IMR-90 (cell line): ENCODE measurements at regions not wholly inside any gene's neighbourhood (a gene's known extent, or its start where the extent isn't known, plus 50 kb on each side); places are given as distances from the start of the nearest gene placed in this dataset.

ENCODE experiments used
- ATAC-seq: fragments of 200-7000 bp; cut with Tn5 transposase; 2 replicates; pipeline ENCODE4 v1.9.1; 2020; ENCODE audit warnings: low read depth, mild to moderate bottlenecking, moderate library complexity
- BruUV-seq: library from RNA; stranded (reverse); fragments of 400-500 nt; replicated peaks from 2 replicates; lab custom pipeline; 2021; lab: Mats Ljungman, UMichigan
- CTCF ChIA-PET: fragments of 300-600 bp; formaldehyde crosslinking; extraction: SDS; loops from one replicate; lab custom pipeline; 2021; ENCODE audit warnings: antibody characterized with exemption; lab: Yijun Ruan, JAX
- POLR2A ChIA-PET: fragments of 300-600 bp; sonication (Branson Sonifier 250); formaldehyde crosslinking; loops from one replicate; lab custom pipeline; 2022; ENCODE audit warnings: antibody characterized with exemption; ENCODE audit not compliant: unreplicated experiment; lab: Charles Lee
- DNase-seq: peaks from one replicate; pipeline ENCODE4 v3.0.0; 2013
- H2AFZ ChIP-seq: replicated peaks from 2 replicates; pipeline ENCODE3; 2013; ENCODE audit warnings: low read length, mild to moderate bottlenecking; ENCODE audit not compliant: poor library complexity
- H2AK5ac ChIP-seq: 2 replicates; pipeline ENCODE4 v1.6.1; 2013; ENCODE audit warnings: low read depth, low read length, inconsistent platforms
- H2AK9ac ChIP-seq: replicated peaks from 2 replicates; pipeline ENCODE3; 2013; ENCODE audit warnings: mild to moderate bottlenecking, low read depth, low read length, moderate library complexity; ENCODE audit not compliant: poor library complexity
- H2BK120ac ChIP-seq: 2 replicates; pipeline ENCODE4 v1.6.1; 2013; ENCODE audit warnings: low read depth, low read length, inconsistent platforms
- H2BK15ac ChIP-seq: 3 replicates; pipeline ENCODE4 v1.6.1; 2013; ENCODE audit warnings: low read depth, low read length, inconsistent platforms
- H2BK20ac ChIP-seq: 2 replicates; pipeline ENCODE4 v1.6.1; 2013; ENCODE audit warnings: low read depth, mild to moderate bottlenecking, inconsistent platforms, low read length, moderate library complexity
- H2BK5ac ChIP-seq: 2 replicates; pipeline ENCODE4 v1.6.1; 2013; ENCODE audit warnings: mild to moderate bottlenecking, low read depth, low read length, inconsistent platforms; ENCODE audit not compliant: poor library complexity, severe bottlenecking
- H3K14ac ChIP-seq: replicated peaks from 2 replicates; pipeline ENCODE4 v1.6.1; 2013; ENCODE audit warnings: low read depth, low read length, inconsistent platforms
- H3K18ac ChIP-seq: 2 replicates; pipeline ENCODE4 v1.6.1; 2013; ENCODE audit warnings: low read depth, low read length, control low read depth
- H3K23ac ChIP-seq: 2 replicates; pipeline ENCODE4 v1.6.1; 2013; ENCODE audit warnings: low read depth, low read length, inconsistent platforms
- H3K27ac ChIP-seq: 2 replicates; pipeline ENCODE4 v1.5.1; 2013; ENCODE audit warnings: mild to moderate bottlenecking, control low read depth, low read length; ENCODE audit not compliant: insufficient read depth
- H3K27me3 ChIP-seq: 2 replicates; pipeline ENCODE4 v1.6.1; 2013; ENCODE audit warnings: low read length; ENCODE audit not compliant: control insufficient read depth, insufficient read depth
- H3K36me3 ChIP-seq: 2 replicates; pipeline ENCODE4 v1.6.1; 2013; ENCODE audit warnings: low read length, mixed read lengths; ENCODE audit not compliant: control insufficient read depth, insufficient read depth
- H3K4ac ChIP-seq: 2 replicates; pipeline ENCODE4 v1.6.1; 2013; ENCODE audit warnings: low read depth, low read length, inconsistent platforms
- H3K4me1 ChIP-seq: 2 replicates; pipeline ENCODE4 v1.6.1; 2013; ENCODE audit warnings: low read length, mixed read lengths; ENCODE audit not compliant: control insufficient read depth, insufficient read depth
- H3K4me2 ChIP-seq: 2 replicates; pipeline ENCODE4 v1.6.1; 2013; ENCODE audit warnings: low read depth, mild to moderate bottlenecking, control low read depth, low read length, moderate library complexity
- H3K4me3 ChIP-seq: 2 replicates; pipeline ENCODE4 v1.5.1; 2013; ENCODE audit warnings: low read depth, mild to moderate bottlenecking, control low read depth, low read length, moderate library complexity; ENCODE audit not compliant: insufficient read depth
- H3K56ac ChIP-seq: 2 replicates; pipeline ENCODE4 v1.6.1; 2013; ENCODE audit warnings: low read length, inconsistent platforms; ENCODE audit not compliant: insufficient read depth; ENCODE audit errors: extremely low read depth
- H3K79me1 ChIP-seq, 2 experiments: 2 replicates each; pipeline ENCODE4 v1.6.1; 2013; ENCODE audit warnings: low read length in 2 of 2, inconsistent platforms in 1 of 2, low read depth in 1 of 2
- H3K9ac ChIP-seq: 2 replicates; pipeline ENCODE4 v1.6.1; 2013; ENCODE audit warnings: low read depth, low read length, control low read depth
- H3K9me1 ChIP-seq: 2 replicates; pipeline ENCODE4 v1.6.1; 2013; ENCODE audit warnings: low read length, inconsistent platforms; ENCODE audit not compliant: insufficient read depth
- H3K9me3 ChIP-seq: 2 replicates; pipeline ENCODE4 v1.6.1; 2013; ENCODE audit warnings: low read length; ENCODE audit not compliant: control insufficient read depth, insufficient read depth
- H4K20me1 ChIP-seq: 2 replicates; pipeline ENCODE4 v1.6.1; 2013; ENCODE audit warnings: low read length, inconsistent platforms; ENCODE audit not compliant: insufficient read depth
- H4K5ac ChIP-seq: 2 replicates; pipeline ENCODE4 v1.6.1; 2013; ENCODE audit warnings: mild to moderate bottlenecking, low read depth, low read length, control low read depth
- H4K8ac ChIP-seq, 2 experiments: 2 replicates each; pipeline ENCODE4 v1.6.1; 2013; ENCODE audit warnings: low read depth in 2 of 2, low read length in 2 of 2, control low read depth in 1 of 2, inconsistent platforms in 1 of 2
- H4K91ac ChIP-seq: 2 replicates; pipeline ENCODE4 v1.6.1; 2013; ENCODE audit warnings: low read depth, low read length, inconsistent platforms; ENCODE audit not compliant: insufficient read depth
- BHLHE40 ChIP-seq: fragments of 150-350 bp; IDR thresholded peaks from 2 replicates; pipeline ENCODE4 v1.6.1; 2016; ENCODE audit warnings: mild to moderate bottlenecking, low read depth, low read length
- CHD1 ChIP-seq: IDR thresholded peaks from 2 replicates; pipeline ENCODE4 v1.6.1; 2012; ENCODE audit warnings: low read depth, low read length, improper control_type of control experiment
- FOS ChIP-seq: fragments of 150-350 bp; IDR thresholded peaks from 2 replicates; pipeline ENCODE4 v1.6.1; 2016; ENCODE audit warnings: low read depth, low read length
- MAZ ChIP-seq: IDR thresholded peaks from 2 replicates; pipeline ENCODE4 v1.6.1; 2012; ENCODE audit warnings: low read depth, mild to moderate bottlenecking, low read length, improper control_type of control experiment, moderate library complexity, borderline replicate concordance
- POLR2A ChIP-seq: IDR thresholded peaks from 2 replicates; pipeline ENCODE4 v1.6.1; 2012; ENCODE audit warnings: mild to moderate bottlenecking, low read depth, low read length
- RCOR1 ChIP-seq: IDR thresholded peaks from 2 replicates; pipeline ENCODE4 v1.6.1; 2012; ENCODE audit warnings: mild to moderate bottlenecking, low read length, improper control_type of control experiment; ENCODE audit not compliant: insufficient replicate concordance
- RFX5 ChIP-seq: IDR thresholded peaks from 2 replicates; pipeline ENCODE4 v1.8.0; 2012; ENCODE audit warnings: low read depth, mild to moderate bottlenecking, low read length, moderate library complexity
- SMC3 ChIP-seq: fragments of 150-350 bp; IDR thresholded peaks from 2 replicates; pipeline ENCODE4 v1.6.1; 2016; ENCODE audit warnings: low read depth, mild to moderate bottlenecking, antibody characterized with exemption, low read length, moderate library complexity
- WGBS, 2 experiments: methylation state at CpG; one replicate each; pipeline versions ENCODE4 v1.1.5 to v1.1.7; 2013; ENCODE audit warnings: missing lambda C conversion rate in 2 of 2; ENCODE audit not compliant: insufficient read length in 1 of 2; ENCODE audit errors: extremely low coverage in 2 of 2; 5-methylcytosine and 5-hydroxymethylcytosine counted together
- dilution Hi-C: fragments of 300-500 bp; cut with HindIII; formaldehyde crosslinking; loops from one replicate; pipeline ENCODE4 v1.14.3; 2018; ENCODE audit warnings: low sequenced_read_pairs; ENCODE audit not compliant: unreplicated experiment
- in situ Hi-C: fragments of 300-500 bp; cut with MboI; formaldehyde crosslinking; loops from 3 replicates; pipeline ENCODE4 v1.14.3; 2019; ENCODE audit warnings: low sequenced_read_pairs, inconsistent platforms, mixed read lengths
- intact Hi-C: fragments of 100-400 bp; cut with micrococcal nuclease; formaldehyde crosslinking; loops from 2 replicates; pipeline ENCODE4 v1.10.0; 2022

DNA sequence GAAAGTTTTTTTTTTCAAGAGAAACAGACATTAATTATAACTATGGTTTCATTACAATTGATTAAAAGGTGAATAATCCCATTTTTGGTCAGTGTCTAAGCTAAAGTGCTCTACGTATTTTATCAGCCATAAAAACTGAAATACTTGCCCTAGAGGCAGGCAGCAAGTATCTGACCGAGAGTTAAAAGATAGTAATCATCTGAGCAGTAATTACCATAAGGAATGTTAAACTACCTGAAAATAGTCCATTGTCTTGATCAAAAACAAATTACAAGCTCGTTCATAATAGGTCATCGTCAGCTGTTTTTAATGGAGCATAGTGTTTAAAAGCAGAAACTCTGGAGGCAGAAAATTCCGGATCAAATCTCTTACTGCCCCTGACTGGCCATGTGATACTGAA, 105.7 kb upstream of the ZEB2 start:
- no peak overlapping the region for H3K23ac ChIP-seq
- ChIA-PET POLR2A (no interaction called here), CTCF (no interaction called here)
- WGBS, 2 experiments = no CpG with 5 or more reads among the region's 5 CpGs
- no peak overlapping the region for H4K91ac ChIP-seq
- H3K9ac ChIP-seq = no peak overlapping the region
- no TSS peak for BruUV-seq
- no peak overlapping the region for H3K18ac ChIP-seq
- TF ChIP-seq BHLHE40 (no peak), SMC3 (no peak), POLR2A (no peak), MAZ (no peak), FOS (no peak), RCOR1 (no peak), RFX5 (no peak), CHD1 (no peak)
- H2AK9ac ChIP-seq = no peak overlapping the region
- intact Hi-C loops (no loop called here), in situ Hi-C loops (no loop called here), dilution Hi-C loops (no loop called here)
- no peak overlapping the region for H4K5ac ChIP-seq
- H2BK5ac ChIP-seq = no peak overlapping the region
- no peak overlapping the region for H3K27ac ChIP-seq
- H3K27me3 ChIP-seq = no peaks in the 10 kb centered on the region; the same call in 1 of the 2 replicates
- no peaks in the 10 kb centered on the region for H3K79me1 ChIP-seq
- H2AK5ac ChIP-seq = no peak overlapping the region
- H4K20me1 ChIP-seq = no peaks in the 10 kb centered on the region
- H3K4ac ChIP-seq = no peak overlapping the region
- H2BK20ac ChIP-seq = no peak overlapping the region
- no peak overlapping the region for H2AFZ ChIP-seq
- no peaks in the 10 kb centered on the region for H3K9me1 ChIP-seq
- H4K8ac ChIP-seq = no peak overlapping the region
- H3K4me2 ChIP-seq = no peak overlapping the region
- H2BK120ac ChIP-seq = no peak overlapping the region
- DNase-seq (no peak), ATAC-seq (no peak)
- H3K9me3 ChIP-seq = no peaks in the 10 kb centered on the region
- H3K36me3 ChIP-seq = no peaks in the 10 kb centered on the region
- H3K56ac ChIP-seq = no peak overlapping the region
- H2BK15ac ChIP-seq = no peak overlapping the region
- no peak overlapping the region for H3K4me3 ChIP-seq
- no peak overlapping the region for H3K14ac ChIP-seq
- no peaks in the 10 kb centered on the region for H3K4me1 ChIP-seq
